HG02610 (cell line): ENCODE measurements at regions not wholly inside any gene's neighbourhood (a gene's known extent, or its start where the extent isn't known, plus 50 kb on each side); places are given as distances from the start of the nearest gene placed in this dataset.

Experiments
- ATAC-seq: cut with Tn5 transposase; IDR thresholded peaks from one replicate; pipeline ENCODE4 v1.9.1; 2021; ENCODE audit warnings: mild to moderate bottlenecking, moderate library complexity; ENCODE audit not compliant: unreplicated experiment

DNA sequence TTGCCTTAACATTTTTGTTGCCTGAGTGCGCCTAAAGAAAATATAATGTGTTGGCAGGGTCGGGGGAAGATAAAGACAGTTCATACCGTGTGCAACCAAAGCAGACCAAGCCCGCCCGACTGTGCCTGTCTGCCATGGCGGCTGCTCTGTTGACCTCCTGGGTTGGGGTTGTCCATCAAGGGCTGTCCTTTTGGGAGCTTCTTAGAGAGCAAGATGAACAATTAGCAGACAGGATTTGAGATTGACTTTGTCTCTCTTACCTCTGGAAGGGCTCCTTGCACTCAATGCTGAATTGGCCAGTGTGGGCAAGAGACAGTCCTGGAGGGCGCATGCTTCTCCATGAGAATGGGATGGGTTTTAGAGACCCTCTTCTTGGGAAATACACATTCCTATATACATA is 319.6 kb downstream of the GLRX3 start:
- no peak for ATAC-seq

DNA sequence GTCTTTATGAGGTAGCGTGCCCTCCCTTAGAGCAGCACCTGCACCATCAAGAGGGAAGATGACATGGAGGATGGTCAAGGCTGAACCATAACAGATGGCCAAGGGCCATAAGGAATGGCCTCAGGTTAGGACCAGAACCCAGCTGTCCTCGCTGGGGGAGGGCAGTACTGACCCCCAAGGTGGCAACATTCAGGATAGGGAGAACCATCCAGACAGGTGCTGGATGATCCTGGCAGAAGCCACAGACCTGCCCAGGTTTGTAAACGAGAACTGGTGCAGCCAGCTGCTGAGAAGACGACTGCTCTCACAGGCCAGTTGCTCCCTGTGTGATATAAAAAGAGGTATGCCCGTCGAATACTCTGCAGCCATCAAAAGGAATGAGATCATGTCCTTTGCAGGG is 320.4 kb downstream of the GLRX3 start:
- no peak for ATAC-seq

GRCh38 chr10:130458509-130458908 is 322.3 kb downstream of the GLRX3 start:
- ATAC-seq = no peak

GRCh38 chr10:130459011-130459410 is 322.8 kb downstream of the GLRX3 start:
- no peak for ATAC-seq

- no peak for ATAC-seq
Measured at GRCh38 chr10:130459851-130460490, 323.8 kb downstream of the GLRX3 start.

DNA sequence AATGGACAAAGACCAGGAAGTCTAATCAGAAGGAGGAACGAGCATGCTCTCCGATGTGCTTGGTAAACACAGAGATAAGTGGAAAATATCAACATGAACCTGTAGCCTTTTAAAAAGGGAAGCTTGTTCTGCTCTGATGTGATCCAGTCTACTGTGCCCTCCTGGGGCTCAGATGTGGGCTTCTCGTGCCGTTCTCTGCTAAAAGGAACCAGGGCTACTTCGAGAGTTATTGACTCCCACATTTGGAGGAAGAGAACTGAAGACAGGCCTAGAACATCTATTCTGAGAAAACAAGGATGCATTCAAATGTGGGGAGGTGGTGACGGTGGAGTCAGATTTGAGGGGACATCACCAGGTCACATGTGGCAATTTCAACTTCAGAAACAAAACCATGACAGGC is 325.4 kb downstream of the GLRX3 start:
- no peak for ATAC-seq

- ATAC-seq = no peak
Measured at GRCh38 chr10:130463104-130463875, 327.1 kb downstream of the GLRX3 start.

DNA sequence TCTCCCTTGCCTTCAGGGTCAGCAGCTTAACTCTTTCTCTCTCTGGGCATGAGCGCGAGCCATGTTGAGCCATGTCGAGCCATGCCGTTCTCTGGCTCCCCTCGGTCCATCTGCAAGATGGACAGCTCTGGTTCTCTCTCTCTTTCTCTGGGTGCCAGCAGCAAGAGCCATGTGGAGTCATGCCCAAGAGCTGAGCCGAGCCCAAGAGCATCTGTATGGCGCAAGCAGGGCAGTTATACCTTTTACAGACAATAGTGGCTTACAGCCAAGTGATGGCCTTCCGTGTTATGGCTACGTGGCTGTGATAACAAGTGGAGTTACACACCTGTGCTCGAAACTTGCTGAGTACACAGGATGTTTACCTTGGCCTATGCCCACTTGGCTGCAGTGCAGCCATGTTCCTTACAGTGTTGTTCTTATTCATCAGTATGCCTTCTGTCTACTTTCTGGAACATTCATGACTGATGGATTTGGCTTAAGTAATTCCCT is 327.7 kb downstream of the GLRX3 start:
- no peak for ATAC-seq

DNA sequence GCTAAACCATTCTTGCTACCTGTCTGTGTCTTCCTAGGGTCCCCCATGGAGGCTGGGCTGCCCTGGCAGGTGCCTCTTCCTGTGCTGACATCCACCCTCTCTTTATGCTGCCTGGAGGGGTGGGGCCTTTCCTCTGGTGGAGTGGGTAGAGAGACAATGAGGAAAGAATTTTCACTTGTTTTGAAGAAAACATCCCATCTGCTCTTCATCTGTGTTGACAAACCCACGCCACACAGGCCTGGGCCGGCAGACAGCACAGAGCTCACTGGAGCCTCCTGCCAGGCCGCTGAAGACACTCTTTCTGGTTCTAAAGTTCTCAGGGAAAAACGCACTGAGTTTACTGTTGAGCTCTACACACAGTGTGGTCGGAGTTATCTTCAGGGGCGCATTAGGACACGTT is 328.2 kb downstream of the GLRX3 start:
- ATAC-seq = no peak

DNA sequence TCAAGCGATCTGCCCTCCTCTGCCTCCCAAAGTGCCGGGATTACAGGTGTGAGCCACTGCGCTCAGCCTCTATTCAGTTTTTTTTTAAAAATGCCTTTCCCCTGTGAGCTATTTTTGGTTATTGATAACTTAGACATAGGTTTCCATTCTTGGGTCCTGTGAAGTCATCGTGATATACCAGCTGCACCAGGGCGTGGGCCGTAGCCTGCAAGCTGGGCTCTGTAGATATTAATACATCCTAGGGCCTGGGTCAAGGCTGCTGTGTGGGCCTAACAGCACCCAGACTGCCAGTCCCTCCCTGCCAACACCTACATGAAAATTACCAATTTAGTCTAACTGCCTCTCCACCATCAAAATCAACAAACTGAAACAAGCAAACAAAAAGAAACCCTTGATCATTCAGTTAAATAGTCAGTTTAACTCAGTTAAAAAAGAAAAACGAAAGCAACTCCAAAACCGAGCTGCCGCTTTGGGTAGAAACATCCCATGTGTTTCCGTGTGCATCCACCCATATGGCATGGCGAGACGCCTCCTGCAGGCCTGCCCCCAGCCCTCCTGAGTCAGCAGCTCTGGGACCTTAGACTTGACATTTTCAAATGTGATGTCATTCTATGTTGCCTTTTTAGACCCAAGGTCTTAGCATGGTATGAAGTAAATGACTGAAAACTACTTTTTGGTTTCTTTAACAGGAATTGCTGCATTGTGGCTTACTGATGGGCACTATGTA is 330.2 kb downstream of the GLRX3 start:
- no peak for ATAC-seq

DNA sequence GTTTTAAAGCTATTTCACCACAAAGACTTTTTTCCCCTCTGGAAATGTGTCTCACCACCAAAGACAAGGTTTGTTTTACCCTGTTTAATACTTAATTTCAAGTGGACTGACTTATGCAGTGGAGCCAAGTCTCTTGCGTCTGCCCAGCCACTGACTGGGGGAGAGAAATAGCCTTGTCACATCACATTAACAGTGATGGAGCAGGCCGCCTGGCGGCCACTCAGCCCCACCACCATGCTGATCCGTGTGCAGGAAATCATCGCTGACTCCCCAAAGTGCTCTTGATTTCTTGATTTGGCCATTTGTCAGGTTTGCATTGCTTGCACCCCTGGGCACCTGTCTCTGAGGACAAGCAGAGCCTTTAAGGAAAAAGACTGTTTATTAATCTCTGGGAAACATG is 334.1 kb downstream of the GLRX3 start:
- ATAC-seq = no peak

GRCh38 chr10:130470973-130471372 is 334.8 kb downstream of the GLRX3 start:
- no peak for ATAC-seq

- ATAC-seq = no peak
Measured at GRCh38 chr10:130471486-130471885, 335.3 kb downstream of the GLRX3 start.

DNA sequence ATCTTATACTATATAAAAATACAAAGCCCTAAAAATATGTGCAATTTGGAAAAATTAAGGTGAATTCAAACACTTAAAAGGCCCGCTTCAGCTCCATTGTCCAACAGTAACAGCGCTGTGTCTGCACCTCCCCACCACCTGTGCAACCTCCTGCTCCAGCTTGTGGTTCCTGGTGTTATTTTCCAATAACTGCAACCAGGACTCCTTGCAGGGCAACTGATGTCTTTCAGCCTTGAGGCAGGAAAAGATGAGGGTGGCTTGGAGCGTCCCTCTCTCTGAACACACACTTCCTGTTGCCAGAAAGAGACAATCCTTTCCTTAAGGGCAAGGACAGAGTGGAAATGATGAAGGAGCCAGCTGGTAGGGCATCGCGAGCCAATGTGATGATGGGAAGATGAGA is 336.0 kb downstream of the GLRX3 start:
- no peak for ATAC-seq

GRCh38 chr10:130474591-130474990 is 338.4 kb downstream of the GLRX3 start:
- no peak for ATAC-seq

DNA sequence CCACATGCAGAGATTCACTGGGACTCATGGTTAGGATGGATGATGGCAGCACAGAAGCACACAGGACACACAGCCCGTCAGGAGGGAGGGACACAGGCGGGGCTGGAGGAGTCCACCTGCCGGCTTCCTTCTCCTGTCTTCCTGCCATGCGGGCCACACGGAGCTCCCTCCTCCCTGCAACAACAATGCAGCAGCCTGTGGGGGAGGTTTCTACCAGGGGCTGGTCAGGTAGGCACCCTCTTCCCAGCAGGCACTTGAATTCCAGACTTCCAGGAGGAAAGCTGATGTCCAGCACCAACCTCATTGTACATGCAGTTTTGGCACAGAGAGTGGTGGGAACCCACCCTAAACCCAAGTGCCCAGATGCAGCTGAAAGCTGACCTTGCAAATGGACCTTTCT is 341.2 kb downstream of the GLRX3 start:
- ATAC-seq = no peak

DNA sequence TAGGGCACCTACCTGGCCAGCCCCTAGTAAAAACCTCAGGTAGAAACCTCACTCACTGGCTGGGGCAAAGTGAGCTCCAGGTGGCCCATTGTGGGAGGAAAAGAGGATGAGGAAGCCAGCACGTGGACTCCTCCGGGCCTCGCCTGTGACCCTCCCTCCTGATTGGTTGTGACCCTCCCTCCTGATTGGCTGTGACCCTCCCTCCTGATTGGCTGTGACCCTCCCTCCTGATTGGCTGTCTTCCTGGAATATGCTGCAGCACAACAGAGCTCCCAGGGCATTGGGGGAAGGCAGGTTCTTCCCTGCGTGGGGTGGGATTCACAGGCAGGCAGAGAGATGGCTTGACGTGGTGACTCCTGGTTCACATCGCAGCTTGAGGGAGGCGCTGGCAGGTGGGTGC is 343.0 kb downstream of the GLRX3 start:
- ATAC-seq = no peak

GRCh38 chr10:130479926-130480325 is 343.7 kb downstream of the GLRX3 start:
- no peak for ATAC-seq

- ATAC-seq = no peak
Measured at GRCh38 chr10:130480491-130480890, 344.3 kb downstream of the GLRX3 start.

DNA sequence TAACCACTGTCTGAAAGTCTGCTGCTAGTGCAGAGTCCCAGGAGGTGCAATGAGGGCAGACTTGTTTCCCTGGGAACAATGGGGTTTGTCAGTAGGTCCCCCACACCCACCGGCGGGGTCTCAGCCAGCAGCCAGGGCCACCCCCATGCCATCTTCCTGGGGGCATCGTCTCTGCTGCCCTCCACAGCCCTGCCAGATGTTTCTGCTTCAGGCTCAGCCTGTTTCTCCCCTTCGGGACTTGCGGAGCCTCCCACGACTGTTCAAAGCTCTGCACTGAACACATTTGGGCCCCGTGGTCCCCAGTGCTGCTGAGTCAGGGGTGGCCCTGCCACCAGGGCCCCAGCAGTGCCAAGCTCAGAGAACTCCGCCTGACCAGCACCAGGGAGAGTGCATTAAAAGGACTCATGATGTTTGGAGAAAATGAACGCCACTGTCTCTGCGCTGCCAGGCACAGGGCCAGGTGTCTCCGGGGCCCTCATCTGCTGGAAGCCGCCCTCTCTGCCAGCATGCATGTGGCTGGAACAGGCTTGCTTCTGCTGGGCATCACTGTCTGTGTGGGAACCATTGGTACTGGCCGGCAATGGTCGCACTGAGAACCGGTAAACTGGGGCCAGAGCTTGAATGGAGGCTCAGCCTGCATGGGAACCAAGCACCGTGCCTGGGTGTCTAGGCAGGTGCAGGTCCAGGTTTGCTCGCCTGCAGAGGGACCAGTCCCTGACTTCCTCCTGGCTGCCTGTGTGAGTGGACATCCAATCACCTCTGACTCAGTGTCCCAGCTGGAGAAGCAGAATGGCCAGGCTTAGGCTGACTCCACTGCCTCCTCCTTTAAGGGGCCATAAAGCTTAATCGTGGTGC is 345.1 kb downstream of the GLRX3 start:
- ATAC-seq = no peak

GRCh38 chr10:130481936-130482335 is 345.7 kb downstream of the GLRX3 start:
- ATAC-seq = no peak
